OCI-LY1 (cell line): ENCODE measurements at regions not wholly inside any gene's neighbourhood (a gene's known extent, or its start where the extent isn't known, plus 50 kb on each side); places are given as distances from the start of the nearest gene placed in this dataset.

ENCODE experiments used
- H2AFZ ChIP-seq: fragments of 200-600 bp; sonication (generic), shearing (Covaris generic); 2 replicates; pipeline ENCODE4 v1.6.0; 2014; ENCODE audit warnings: antibody characterized with exemption, mild to moderate bottlenecking, low read length
- H3F3A ChIP-seq: fragments of 200-600 bp; sonication (generic), shearing (Covaris generic); 2 replicates; pipeline ENCODE4 v1.6.0; 2014; ENCODE audit warnings: mild to moderate bottlenecking, antibody characterized with exemption, low read length, moderate library complexity; ENCODE audit not compliant: insufficient read depth
- H3K27ac ChIP-seq: fragments of 200-600 bp; sonication (generic); 2 replicates; pipeline ENCODE4 v1.5.1; 2014; ENCODE audit warnings: low read length, mixed run types, mild to moderate bottlenecking, low read depth; ENCODE audit not compliant: poor library complexity, severe bottlenecking
- H3K27me3 ChIP-seq: fragments of 200-600 bp; sonication (generic); 2 replicates; pipeline ENCODE4 v1.6.0; 2014; ENCODE audit warnings: antibody characterized with exemption, mild to moderate bottlenecking, low read length, moderate library complexity; ENCODE audit not compliant: insufficient read depth
- H3K36me3 ChIP-seq: fragments of 200-600 bp; sonication (generic); 2 replicates; pipeline ENCODE4 v1.6.1; 2014; ENCODE audit warnings: mild to moderate bottlenecking, antibody characterized with exemption, low read length, moderate library complexity, mixed read lengths; ENCODE audit not compliant: insufficient read depth
- H3K4me1 ChIP-seq: fragments of 200-600 bp; sonication (generic); 2 replicates; pipeline ENCODE4 v1.5.1; 2014; ENCODE audit warnings: mild to moderate bottlenecking, low read length, moderate library complexity; ENCODE audit not compliant: insufficient read depth, severe bottlenecking
- H3K4me2 ChIP-seq: fragments of 200-600 bp; sonication (generic), shearing (Covaris generic); 2 replicates; pipeline ENCODE4 v1.6.1; 2014; ENCODE audit warnings: low read length
- H3K4me3 ChIP-seq: fragments of 200-600 bp; sonication (generic); 2 replicates; pipeline ENCODE4 v1.5.1; 2014; ENCODE audit warnings: low read length, low read depth, mild to moderate bottlenecking, mixed read lengths; ENCODE audit not compliant: poor library complexity, severe bottlenecking
- H3K79me2 ChIP-seq: fragments of 200-600 bp; shearing (Covaris generic); 2 replicates; pipeline ENCODE4 v1.6.1; 2016; ENCODE audit warnings: mixed run types, low read length, mixed read lengths; ENCODE audit not compliant: insufficient read depth
- H3K9ac ChIP-seq: fragments of 200-600 bp; sonication (generic), shearing (Covaris generic); 2 replicates; pipeline ENCODE4 v1.6.1; 2014; ENCODE audit warnings: mild to moderate bottlenecking, low read length, mixed read lengths
- H3K9me2 ChIP-seq: fragments of 200-600 bp; sonication (generic), shearing (Covaris generic); 2 replicates; pipeline ENCODE4 v1.6.1; 2014; ENCODE audit warnings: low read depth, mild to moderate bottlenecking, low read length, mixed read lengths
- H3K9me3 ChIP-seq: fragments of 200-600 bp; shearing (Covaris generic); 2 replicates; pipeline ENCODE4 v1.6.1; 2014; ENCODE audit warnings: low read length, mixed read lengths
- H4K20me1 ChIP-seq: fragments of 200-600 bp; sonication (generic), shearing (Covaris generic); 2 replicates; pipeline ENCODE4 v1.6.0; 2016; ENCODE audit warnings: mild to moderate bottlenecking, low read length; ENCODE audit not compliant: insufficient read depth
- CTCF ChIP-seq: fragments of 200-600 bp; sonication (generic), shearing (Covaris generic); IDR thresholded peaks from 2 replicates; pipeline ENCODE4 v1.5.1; 2017; ENCODE audit warnings: mild to moderate bottlenecking, antibody characterized with exemption, low read length, moderate library complexity, mixed read lengths
- EZH2 ChIP-seq: fragments of 200-600 bp; sonication (generic), shearing (Covaris generic); IDR thresholded peaks from 2 replicates; pipeline ENCODE4 v1.8.0; 2017; ENCODE audit warnings: borderline replicate concordance, mixed run types, mild to moderate bottlenecking, antibody characterized with exemption, low read length, moderate library complexity, mixed read lengths

- H3K27ac ChIP-seq, result no peak overlapping the region
- no peaks in the 10 kb centered on the region for H3K9me3 ChIP-seq
- no peaks in the 10 kb centered on the region for H3K27me3 ChIP-seq
- H3K4me1 ChIP-seq, result no peaks in the 10 kb centered on the region
- H3K9me2 ChIP-seq, result no peaks in the 10 kb centered on the region
- no peak overlapping the region for H3K9ac ChIP-seq
- no peaks in the 10 kb centered on the region for H3K79me2 ChIP-seq
- no peaks in the 10 kb centered on the region for H3K36me3 ChIP-seq
- no peak overlapping the region for H2AFZ ChIP-seq
- no peak overlapping the region for H3K4me3 ChIP-seq
- no peaks in the 10 kb centered on the region for H4K20me1 ChIP-seq
- no peak for TF ChIP-seq EZH2
- TF ChIP-seq CTCF, result no peak
- H3F3A ChIP-seq, result no peaks in the 10 kb centered on the region
- no peak overlapping the region for H3K4me2 ChIP-seq
These were observed 66.1 kb upstream of the PRICKLE2 start for GRCh38 chr3:64291345-64291744.

GRCh38 chr3:64290864-64291263 is 65.6 kb upstream of the PRICKLE2 start:
- no peak overlapping the region for H2AFZ ChIP-seq
- no peak overlapping the region for H3K27ac ChIP-seq
- no peak overlapping the region for H3K4me2 ChIP-seq
- no peaks in the 10 kb centered on the region for H4K20me1 ChIP-seq
- no peaks in the 10 kb centered on the region for H3K36me3 ChIP-seq
- H3K79me2 ChIP-seq, result no peaks in the 10 kb centered on the region
- no peaks in the 10 kb centered on the region for H3K9me3 ChIP-seq
- no peaks in the 10 kb centered on the region for H3K27me3 ChIP-seq
- no peak overlapping the region for H3K4me3 ChIP-seq
- H3K9ac ChIP-seq, result no peak overlapping the region
- TF ChIP-seq EZH2, result no peak
- TF ChIP-seq CTCF, result no peak
- H3K4me1 ChIP-seq, result no peaks in the 10 kb centered on the region
- H3K9me2 ChIP-seq, result no peaks in the 10 kb centered on the region
- no peaks in the 10 kb centered on the region for H3F3A ChIP-seq

GRCh38 chr3:64290161-64290560 is 64.9 kb upstream of the PRICKLE2 start:
- Histone ChIP-seq H3K9me2 (no peaks in the 10 kb centered on the region), H3K4me1 (no peaks in the 10 kb centered on the region), H3K27ac (no peak overlapping the region), H3K4me2 (no peak overlapping the region), H3K9ac (no peak overlapping the region), H3K9me3 (no peaks in the 10 kb centered on the region), H2AFZ (no peak overlapping the region), H3K79me2 (no peaks in the 10 kb centered on the region), H3K36me3 (no peaks in the 10 kb centered on the region), H3K27me3 (no peaks in the 10 kb centered on the region), H4K20me1 (no peaks in the 10 kb centered on the region), H3F3A (no peaks in the 10 kb centered on the region), H3K4me3 (no peak overlapping the region)
- no peak for TF ChIP-seq CTCF
- TF ChIP-seq EZH2, result no peak
